22Rv1 (cell line): ENCODE measurements at regions not wholly inside any gene's neighbourhood (a gene's known extent, or its start where the extent isn't known, plus 50 kb on each side); places are given as distances from the start of the nearest gene placed in this dataset.

Experiments
- CTCF ChIP-seq: fragments of 450-650 bp; IDR thresholded peaks from 2 replicates; pipeline ENCODE4 v1.5.1; 2017; ENCODE audit warnings: mild to moderate bottlenecking
- ZFX ChIP-seq: fragments of 450-650 bp; IDR thresholded peaks from 2 replicates; pipeline ENCODE4 v1.6.1; 2017; ENCODE audit warnings: antibody characterized with exemption, borderline replicate concordance

GRCh38 chr17:31794111-31794510 lies 64.9 kb downstream of the COPRS start:
- TF ChIP-seq CTCF: no peak
- TF ChIP-seq ZFX: no peak
